DND-41 (cell line): ENCODE measurements at regions not wholly inside any gene's neighbourhood (a gene's known extent, or its start where the extent isn't known, plus 50 kb on each side); places are given as distances from the start of the nearest gene placed in this dataset.

Experiments
- ATAC-seq: fragments of 200-7000 bp; cut with Tn5 transposase; 3 replicates; pipeline ENCODE4 v1.9.1; 2021; ENCODE audit warnings: low read depth; ENCODE audit not compliant: insufficient read depth
- DNase-seq: peaks from one replicate; pipeline ENCODE4 v3.0.0-alpha.2; 2020
- H2AFZ ChIP-seq: 2 replicates; pipeline ENCODE4 v1.6.0; 2012; ENCODE audit warnings: low read depth, low read length
- H3K27ac ChIP-seq: 2 replicates; pipeline ENCODE4 v1.5.1; 2012; ENCODE audit warnings: low read length, inconsistent platforms
- H3K27me3 ChIP-seq: fragments of 200-600 bp; sonication (generic); 2 replicates; pipeline ENCODE4 v1.6.0; 2012; ENCODE audit warnings: low read length, mild to moderate bottlenecking, inconsistent platforms; ENCODE audit not compliant: insufficient read depth, poor library complexity
- H3K36me3 ChIP-seq: 2 replicates; pipeline ENCODE4 v1.5.1; 2012; ENCODE audit warnings: low read length, inconsistent platforms; ENCODE audit not compliant: insufficient read depth
- H3K4me1 ChIP-seq: 2 replicates; pipeline ENCODE4 v1.5.1; 2012; ENCODE audit warnings: mild to moderate bottlenecking, low read length; ENCODE audit not compliant: insufficient read depth
- H3K4me2 ChIP-seq: 2 replicates; pipeline ENCODE4 v1.6.0; 2012; ENCODE audit warnings: mild to moderate bottlenecking, moderate library complexity, low read length, inconsistent platforms; ENCODE audit not compliant: insufficient read depth
- H3K4me3 ChIP-seq, 2 experiments: fragments of 200-600 bp in 1 of 2; shearing (Covaris generic) in 1 of 2; 2 replicates each; pipeline ENCODE4 v1.5.1; 2012 to 2016; ENCODE audit warnings: inconsistent platforms in 2 of 2, low read length in 2 of 2, mild to moderate bottlenecking in 2 of 2, low read depth in 1 of 2, moderate library complexity in 1 of 2
- H3K79me2 ChIP-seq: 2 replicates; pipeline ENCODE4 v1.6.0; 2012; ENCODE audit warnings: low read length, inconsistent platforms; ENCODE audit not compliant: insufficient read depth
- H3K9ac ChIP-seq: 2 replicates; pipeline ENCODE4 v1.6.0; 2012; ENCODE audit warnings: low read depth, mild to moderate bottlenecking, inconsistent platforms, low read length, moderate library complexity
- H3K9me3 ChIP-seq: 2 replicates; pipeline ENCODE4 v1.5.1; 2012; ENCODE audit warnings: low read length, moderate library complexity, mild to moderate bottlenecking, inconsistent platforms; ENCODE audit not compliant: insufficient read depth, severe bottlenecking
- H4K20me1 ChIP-seq: 2 replicates; pipeline ENCODE4 v1.6.0; 2012; ENCODE audit warnings: low read length; ENCODE audit not compliant: insufficient read depth
- EZH2 ChIP-seq: IDR thresholded peaks from 3 replicates; pipeline ENCODE4 v1.6.1; 2012; ENCODE audit warnings: borderline replicate concordance, low read depth, mild to moderate bottlenecking, moderate library complexity, low read length, inconsistent platforms; ENCODE audit not compliant: severe bottlenecking
- TF ChIP-seq, protein P1 (sequence below): IDR thresholded peaks from 2 replicates; pipeline ENCODE4 v1.5.1; 2012; ENCODE audit warnings: borderline replicate concordance, low read length, moderate library complexity, mild to moderate bottlenecking; ENCODE audit not compliant: poor library complexity, severe bottlenecking; ENCODE audit errors: extremely low read depth

DNA sequence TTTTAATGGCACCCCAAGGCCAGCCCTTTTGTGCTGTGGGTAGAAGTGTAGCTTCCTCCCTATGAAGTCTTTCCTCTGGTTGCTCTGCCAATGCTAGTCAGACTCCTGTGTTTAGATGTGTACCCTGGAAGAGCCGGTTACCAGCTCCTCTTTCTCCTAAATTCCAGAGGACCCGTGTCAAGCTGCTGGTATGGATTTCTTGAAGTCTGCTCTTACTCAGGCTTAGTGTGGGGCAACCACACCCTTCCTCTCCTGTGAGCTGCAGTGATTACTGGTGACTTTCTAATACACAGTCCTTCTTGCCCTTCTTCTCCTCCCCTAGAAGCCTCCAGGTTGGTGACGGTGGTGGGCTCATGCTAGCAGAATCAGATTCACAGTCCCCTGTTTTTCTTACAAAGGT is 74.1 kb upstream of the AKT3 start:
- H3K27me3 ChIP-seq = peaks cover 5% of the 10 kb centered on the region
- no peak overlapping the region for H3K4me3 ChIP-seq
- no peak overlapping the region for H3K4me2 ChIP-seq
- no peaks in the 10 kb centered on the region for H3K36me3 ChIP-seq
- no peak overlapping the region for H3K9ac ChIP-seq
- H3K4me1 ChIP-seq = no peaks in the 10 kb centered on the region
- no peak for ATAC-seq
- no peaks in the 10 kb centered on the region for H3K79me2 ChIP-seq
- no peak overlapping the region for H3K27ac ChIP-seq
- H2AFZ ChIP-seq = no peak overlapping the region
- no peak for DNase-seq
- no peaks in the 10 kb centered on the region for H3K9me3 ChIP-seq
- TF ChIP-seq EZH2 = no peak
- H4K20me1 ChIP-seq = no peaks in the 10 kb centered on the region

GRCh38 chr1:243923292-243924171 is 73.5 kb upstream of the AKT3 start:
- no peak overlapping the region for H3K27ac ChIP-seq

GRCh38 chr1:243921111-243921510 is 71.1 kb upstream of the AKT3 start:
- Histone ChIP-seq H4K20me1 (no peaks in the 10 kb centered on the region), H3K4me3 (no peak overlapping the region), H2AFZ (no peak overlapping the region), H3K79me2 (no peaks in the 10 kb centered on the region), H3K4me1 (no peaks in the 10 kb centered on the region), H3K4me2 (no peak overlapping the region), H3K36me3 (no peaks in the 10 kb centered on the region), H3K9ac (no peak overlapping the region), H3K27me3 (peaks cover 8% of the 10 kb centered on the region), H3K9me3 (no peaks in the 10 kb centered on the region), H3K27ac (no peak overlapping the region)
- no peak for TF ChIP-seq EZH2
- TF ChIP-seq, protein P1, sequence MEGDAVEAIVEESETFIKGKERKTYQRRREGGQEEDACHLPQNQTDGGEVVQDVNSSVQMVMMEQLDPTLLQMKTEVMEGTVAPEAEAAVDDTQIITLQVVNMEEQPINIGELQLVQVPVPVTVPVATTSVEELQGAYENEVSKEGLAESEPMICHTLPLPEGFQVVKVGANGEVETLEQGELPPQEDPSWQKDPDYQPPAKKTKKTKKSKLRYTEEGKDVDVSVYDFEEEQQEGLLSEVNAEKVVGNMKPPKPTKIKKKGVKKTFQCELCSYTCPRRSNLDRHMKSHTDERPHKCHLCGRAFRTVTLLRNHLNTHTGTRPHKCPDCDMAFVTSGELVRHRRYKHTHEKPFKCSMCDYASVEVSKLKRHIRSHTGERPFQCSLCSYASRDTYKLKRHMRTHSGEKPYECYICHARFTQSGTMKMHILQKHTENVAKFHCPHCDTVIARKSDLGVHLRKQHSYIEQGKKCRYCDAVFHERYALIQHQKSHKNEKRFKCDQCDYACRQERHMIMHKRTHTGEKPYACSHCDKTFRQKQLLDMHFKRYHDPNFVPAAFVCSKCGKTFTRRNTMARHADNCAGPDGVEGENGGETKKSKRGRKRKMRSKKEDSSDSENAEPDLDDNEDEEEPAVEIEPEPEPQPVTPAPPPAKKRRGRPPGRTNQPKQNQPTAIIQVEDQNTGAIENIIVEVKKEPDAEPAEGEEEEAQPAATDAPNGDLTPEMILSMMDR = no peak
- DNase-seq = no peak
- no peak for ATAC-seq

More at GRCh38 chr1:243923292-243924171, 73.5 kb upstream of the AKT3 start:
- DNase-seq = no peak
- Histone ChIP-seq H3K4me3 (no peak overlapping the region), H3K27me3 (peaks cover 5% of the 10 kb centered on the region), H4K20me1 (no peaks in the 10 kb centered on the region), H3K36me3 (no peaks in the 10 kb centered on the region), H2AFZ (no peak overlapping the region), H3K79me2 (no peaks in the 10 kb centered on the region), H3K4me2 (no peak overlapping the region), H3K4me1 (no peaks in the 10 kb centered on the region), H3K9me3 (no peaks in the 10 kb centered on the region), H3K9ac (no peak overlapping the region)
- no peak for TF ChIP-seq EZH2
- TF ChIP-seq, protein P1 = no peak
- ATAC-seq = no peak

GRCh38 chr1:243917863-243918565 is 68.0 kb upstream of the AKT3 start:
- H3K79me2 ChIP-seq = no peaks in the 10 kb centered on the region
- no peak overlapping the region for H3K9ac ChIP-seq
- no peak for TF ChIP-seq EZH2
- TF ChIP-seq, protein P1 = no peak
- ATAC-seq = no peak
- DNase-seq = no peak
- H3K4me1 ChIP-seq = no peaks in the 10 kb centered on the region
- H3K4me2 ChIP-seq = no peak overlapping the region
- H3K4me3 ChIP-seq = no peak overlapping the region
- H3K9me3 ChIP-seq = no peaks in the 10 kb centered on the region
- H2AFZ ChIP-seq = no peak overlapping the region
- no peaks in the 10 kb centered on the region for H4K20me1 ChIP-seq
- H3K36me3 ChIP-seq = no peaks in the 10 kb centered on the region
- peaks cover 8% of the 10 kb centered on the region for H3K27me3 ChIP-seq
- no peak overlapping the region for H3K27ac ChIP-seq
